Fibroblast of peridontal ligament (primary cell): ENCODE measurements at regions not wholly inside any gene's neighbourhood (a gene's known extent, or its start where the extent isn't known, plus 50 kb on each side); places are given as distances from the start of the nearest gene placed in this dataset.

Source experiments
- DNase-seq: peaks from one replicate; pipeline ENCODE4 v3.0.0-alpha.2; 2010; ENCODE audit errors: extremely low read depth

GRCh38 chr9:21668516-21668915, 133.9 kb upstream of the MTAP start:
- no peak for DNase-seq

GRCh38 chr9:21669701-21670100, 132.7 kb upstream of the MTAP start:
- no peak for DNase-seq

- no peak for DNase-seq
Measured at GRCh38 chr9:21670374-21670773, 132.1 kb upstream of the MTAP start.

GRCh38 chr9:21672140-21672539, 130.3 kb upstream of the MTAP start:
- DNase-seq: no peak

- DNase-seq: no peak
Measured at GRCh38 chr9:21672761-21673160, 129.7 kb upstream of the MTAP start.

- no peak for DNase-seq
Measured at GRCh38 chr9:21674894-21675293, 127.5 kb upstream of the MTAP start.

- DNase-seq: no peak
Measured at GRCh38 chr9:21677387-21677786, 125.0 kb upstream of the MTAP start.

GRCh38 chr9:21677834-21678233, 124.6 kb upstream of the MTAP start:
- DNase-seq: peak; percentile 65

- peak; percentile 68 for DNase-seq
Measured at GRCh38 chr9:21679432-21679831, 123.0 kb upstream of the MTAP start.

GRCh38 chr9:21680590-21680989, 121.8 kb upstream of the MTAP start:
- no peak for DNase-seq

GRCh38 chr9:21681641-21682040, 120.8 kb upstream of the MTAP start:
- DNase-seq: peak; percentile 86

- no peak for DNase-seq
Measured at GRCh38 chr9:21682381-21682780, 120.1 kb upstream of the MTAP start.

GRCh38 chr9:21682981-21683380, 119.5 kb upstream of the MTAP start:
- DNase-seq: peak; percentile 66

GRCh38 chr9:21683484-21684175, 118.8 kb upstream of the MTAP start:
- DNase-seq: no peak

- DNase-seq: no peak
Measured at GRCh38 chr9:21684231-21684630, 118.2 kb upstream of the MTAP start.

- no peak for DNase-seq
Measured at GRCh38 chr9:21684831-21685362, 117.5 kb upstream of the MTAP start.

- no peak for DNase-seq
Measured at GRCh38 chr9:21685502-21685901, 116.9 kb upstream of the MTAP start.

GRCh38 chr9:21686738-21687137, 115.7 kb upstream of the MTAP start:
- DNase-seq: peak; percentile 66

GRCh38 chr9:21687351-21687750, 115.1 kb upstream of the MTAP start:
- DNase-seq: no peak

GRCh38 chr9:21688108-21689102, 114.0 kb upstream of the MTAP start:
- DNase-seq: peak; percentile 67

GRCh38 chr9:21689854-21690253, 112.6 kb upstream of the MTAP start:
- DNase-seq: no peak

- DNase-seq: peak; percentile 66
Measured at GRCh38 chr9:21690561-21690960, 111.9 kb upstream of the MTAP start.

- no peak for DNase-seq
Measured at GRCh38 chr9:21692390-21692789, 110.0 kb upstream of the MTAP start.
